HL-60/S4 (cell line): ENCODE measurements at regions not wholly inside any gene's neighbourhood (a gene's known extent, or its start where the extent isn't known, plus 50 kb on each side); places are given as distances from the start of the nearest gene placed in this dataset.
"Not testable (repeated sequence)": the region's sequence is repeated elsewhere in the genome, so short reads cannot be mapped to it uniquely, and the experiment has no call there.

Source experiments
- in situ Hi-C: fragments of 300-500 bp; cut with MboI; formaldehyde crosslinking; loops from 2 replicates; pipeline ENCODE4 v1.14.3; 2022; ENCODE audit warnings: low sequenced_read_pairs

DNA sequence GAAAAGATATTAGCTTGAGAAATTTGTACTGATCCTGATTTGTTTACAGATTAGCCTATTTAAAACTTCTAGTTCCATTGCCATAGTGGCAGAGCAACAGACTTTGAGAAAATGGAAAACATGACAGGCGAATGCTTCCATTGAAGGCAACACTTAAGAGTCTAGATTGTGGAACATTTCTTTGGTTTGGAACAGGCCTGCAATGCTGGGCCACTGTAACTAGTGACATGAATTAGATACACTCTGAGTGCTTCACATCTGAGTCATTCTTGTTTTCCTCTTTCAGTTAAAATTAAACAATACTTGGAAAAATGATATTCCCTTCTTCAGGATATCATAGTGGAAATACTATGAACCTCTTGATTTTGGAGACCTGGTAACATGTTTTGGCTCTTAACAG is 453.6 kb upstream of the TUSC1 start:
- in situ Hi-C loops, result no loop called here

- in situ Hi-C loops, result no loop called here
Observed at GRCh38 chr9:26129217-26129616, 451.0 kb upstream of the TUSC1 start.

DNA sequence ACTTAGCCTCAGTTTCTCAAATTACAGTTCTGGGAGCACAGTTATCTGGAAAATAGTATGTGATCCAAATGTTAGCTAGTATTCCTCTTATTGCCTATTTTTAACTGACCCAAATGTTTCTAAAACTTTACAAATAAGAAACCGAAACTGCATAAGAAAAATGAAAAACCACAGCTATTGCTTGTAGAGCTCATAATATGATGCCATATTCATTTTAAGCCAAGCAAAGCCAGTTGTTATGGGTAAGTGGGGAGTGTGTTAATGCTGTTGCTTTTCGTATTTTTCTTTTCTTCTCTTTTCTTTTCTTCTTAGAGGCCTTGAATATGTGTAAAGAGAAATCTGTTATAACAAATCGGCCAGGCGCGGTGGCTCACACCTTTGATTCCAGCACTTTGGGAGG is 447.4 kb upstream of the TUSC1 start:
- in situ Hi-C loops, result no loop called here

DNA sequence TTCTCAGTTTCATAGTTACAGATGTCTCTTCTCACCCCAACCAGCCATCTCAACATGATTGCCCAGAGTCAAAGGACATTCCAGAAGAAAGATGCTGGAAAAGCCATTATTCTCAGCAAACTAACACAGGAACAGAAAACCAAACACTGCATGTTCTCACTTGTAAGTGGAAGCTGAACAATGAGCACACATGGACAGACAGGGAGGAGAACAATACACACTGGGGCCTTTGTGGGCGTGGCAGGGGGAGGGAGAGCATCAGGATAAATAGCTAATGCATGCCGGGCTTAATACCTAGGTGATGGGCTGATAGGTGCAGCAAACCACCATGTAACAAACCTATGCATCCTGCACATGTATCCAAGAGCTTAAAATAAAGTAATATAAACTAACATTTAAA is 437.8 kb upstream of the TUSC1 start:
- in situ Hi-C loops, result not testable (repeated sequence)

DNA sequence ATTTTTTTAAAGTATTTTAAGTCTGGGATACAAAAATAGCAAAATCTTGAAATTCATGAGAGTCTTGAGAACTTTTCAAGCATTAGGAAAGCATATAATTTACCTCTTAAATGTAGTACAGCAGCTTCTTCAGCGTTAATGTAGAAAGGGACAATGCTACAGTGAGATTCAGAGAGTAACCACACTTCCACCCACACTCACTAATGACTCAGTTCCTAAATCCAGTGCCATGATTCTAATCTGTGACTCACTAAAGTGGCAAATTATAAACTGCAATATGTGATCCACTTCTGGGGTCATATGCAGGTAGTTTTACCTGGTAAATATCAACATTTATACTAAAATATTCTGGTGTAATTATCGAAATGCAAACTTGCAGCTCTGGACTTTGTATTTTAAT is 434.5 kb upstream of the TUSC1 start:
- in situ Hi-C loops, result no loop called here

DNA sequence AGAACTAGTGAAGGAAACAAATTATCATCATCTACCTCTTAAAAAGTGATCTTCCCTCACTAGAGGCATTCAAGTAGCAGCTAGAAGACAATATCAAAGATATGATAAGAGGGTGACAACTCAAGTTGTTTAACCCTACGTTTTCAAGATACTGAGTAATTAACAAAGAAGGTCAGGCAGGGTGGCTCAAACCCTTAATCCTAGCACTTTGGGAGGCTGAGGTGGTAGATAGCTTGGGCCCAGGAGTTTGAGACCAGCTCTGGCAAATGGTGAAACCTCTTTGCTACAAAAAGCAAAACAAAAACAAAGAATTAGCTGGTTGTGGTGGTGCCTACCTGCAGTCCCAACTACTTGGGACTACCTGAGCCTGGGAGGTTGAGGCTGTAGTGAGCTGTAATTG is 408.2 kb upstream of the TUSC1 start:
- in situ Hi-C loops, result no loop called here

GRCh38 chr9:26081847-26082246 is 403.6 kb upstream of the TUSC1 start:
- in situ Hi-C loops, result no loop called here

GRCh38 chr9:26078706-26079105 is 400.5 kb upstream of the TUSC1 start:
- in situ Hi-C loops, result no loop called here

DNA sequence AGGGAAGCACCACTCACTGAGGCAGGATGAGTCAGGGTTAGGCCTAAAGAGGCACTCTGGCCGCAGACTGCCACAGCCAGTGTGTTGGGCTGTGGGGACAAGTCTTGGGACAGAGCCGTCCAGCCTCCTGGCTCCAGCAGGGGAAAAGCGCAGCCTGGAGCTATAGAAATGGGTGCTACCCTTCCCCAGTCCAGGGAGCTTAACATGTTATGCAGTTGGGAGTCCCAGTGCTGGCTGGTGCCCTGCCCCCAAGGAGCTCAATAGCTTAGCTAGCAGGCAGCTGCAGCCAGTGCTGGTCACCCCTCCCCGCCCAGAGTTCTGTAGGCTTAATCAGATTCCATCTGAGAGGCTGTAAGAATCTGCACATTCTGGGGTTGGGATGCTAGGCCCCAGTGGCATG is 399.6 kb upstream of the TUSC1 start:
- in situ Hi-C loops, result no loop called here

DNA sequence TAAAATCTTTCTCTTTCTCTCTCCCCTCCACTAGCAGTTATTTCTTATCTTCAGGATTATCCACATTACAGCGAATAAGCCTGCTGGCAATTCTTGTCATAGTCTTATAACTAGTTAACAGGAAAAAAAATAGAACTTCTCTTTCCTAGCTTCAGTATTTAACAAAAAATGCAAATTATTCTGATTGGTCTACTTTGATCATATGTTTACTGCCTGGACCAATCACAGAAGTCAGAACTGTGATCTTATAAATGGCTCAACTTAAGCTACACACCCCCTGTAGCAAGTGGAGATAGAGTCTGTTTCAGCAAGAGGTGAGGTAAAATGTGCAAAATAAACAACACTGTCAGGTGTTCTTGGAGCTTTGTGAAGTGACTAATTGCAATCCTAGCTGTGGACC is 389.4 kb upstream of the TUSC1 start:
- in situ Hi-C loops, result no loop called here

GRCh38 chr9:26066237-26066636 is 388.0 kb upstream of the TUSC1 start:
- in situ Hi-C loops, result no loop called here

GRCh38 chr9:26061948-26062575 is 383.8 kb upstream of the TUSC1 start:
- in situ Hi-C loops, result no loop called here

GRCh38 chr9:26058111-26058895 is 380.1 kb upstream of the TUSC1 start:
- in situ Hi-C loops, result no loop called here

DNA sequence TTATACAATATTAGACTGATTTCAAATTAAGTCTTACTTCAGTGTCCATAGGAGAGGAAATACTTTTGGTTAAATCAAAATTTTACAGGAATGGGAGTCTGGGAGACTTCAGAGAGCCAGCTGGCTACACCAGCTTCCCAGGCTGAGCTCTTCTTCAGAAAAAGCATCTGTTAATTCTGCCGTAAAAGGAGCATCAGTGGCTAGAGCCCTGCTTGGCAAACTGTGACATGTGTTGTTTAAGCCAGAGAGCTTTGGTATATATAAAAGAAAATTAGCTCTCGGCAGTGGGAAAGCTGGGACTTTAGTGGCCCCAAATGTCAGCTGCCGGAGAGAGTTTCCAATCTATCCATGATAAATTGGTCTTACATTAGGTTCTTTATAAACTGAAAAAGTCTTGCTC is 378.8 kb upstream of the TUSC1 start:
- in situ Hi-C loops, result no loop called here

GRCh38 chr9:26054600-26055520 is 376.6 kb upstream of the TUSC1 start:
- in situ Hi-C loops, result no loop called here

- in situ Hi-C loops, result no loop called here
Observed at GRCh38 chr9:26053954-26054353, 375.7 kb upstream of the TUSC1 start.

- in situ Hi-C loops, result no loop called here
Observed at GRCh38 chr9:26043431-26043830, 365.2 kb upstream of the TUSC1 start.

GRCh38 chr9:26034786-26035185 is 356.5 kb upstream of the TUSC1 start:
- in situ Hi-C loops, result no loop called here

DNA sequence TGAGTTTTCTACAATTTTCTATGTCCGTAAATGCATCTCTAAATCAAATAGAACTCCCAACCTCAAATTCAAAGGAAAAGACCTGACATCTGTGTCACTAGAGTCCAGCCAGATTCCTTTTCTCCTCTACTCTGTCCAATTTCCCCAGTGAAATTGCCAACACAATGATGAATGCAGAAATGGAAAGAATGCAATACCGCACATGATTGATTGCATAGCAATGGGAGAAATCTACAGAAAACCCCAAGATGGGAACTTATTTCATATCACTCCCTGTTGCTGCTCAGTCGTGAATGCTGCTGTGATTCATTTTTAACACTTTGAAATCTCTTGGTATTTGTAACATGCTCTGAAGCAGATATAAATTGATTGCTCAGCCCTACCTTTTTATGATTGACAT is 355.1 kb upstream of the TUSC1 start:
- in situ Hi-C loops, result no loop called here

DNA sequence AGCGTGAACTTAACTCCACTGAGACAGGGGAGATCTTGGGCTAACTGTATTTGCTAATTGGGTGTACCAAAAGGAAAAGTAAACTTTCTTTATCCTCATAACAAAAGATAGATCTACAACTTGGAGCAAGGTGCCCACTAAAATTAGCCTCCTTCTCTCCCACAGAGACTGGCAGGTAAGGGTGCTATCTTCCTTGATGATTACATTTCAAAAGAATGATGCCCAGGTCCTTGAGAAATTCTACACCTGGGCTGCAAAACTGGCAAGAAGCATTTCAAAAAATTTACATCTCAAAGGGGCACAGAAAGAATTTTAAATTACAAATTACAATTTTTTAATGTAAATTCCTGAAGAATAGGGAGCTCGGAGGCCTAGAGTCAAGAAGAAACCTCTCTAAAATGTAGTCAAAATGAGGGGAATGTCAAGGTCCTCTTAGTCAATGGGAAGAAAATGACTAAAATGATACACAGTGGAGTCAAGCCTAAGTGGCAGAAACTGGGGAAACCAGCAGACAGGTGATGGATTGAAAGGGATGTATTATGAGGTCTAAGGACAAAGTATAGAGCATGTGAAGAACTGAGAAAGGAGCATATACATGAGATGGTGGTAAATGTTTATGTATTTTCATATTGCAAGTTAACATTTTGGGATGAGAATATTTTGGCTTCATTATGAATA is 348.3 kb upstream of the TUSC1 start:
- in situ Hi-C loops, result no loop called here

- in situ Hi-C loops, result no loop called here
Observed at GRCh38 chr9:26013199-26013598, 335.0 kb upstream of the TUSC1 start.
